ENCODE measurements at regions not wholly inside any gene's neighbourhood (a gene's known extent, or its start where the extent isn't known, plus 50 kb on each side); places are given as distances from the start of the nearest gene placed in this dataset.

GRCh38 chr6:150695652-150696051, 96.0 kb downstream of the PLEKHG1 start:
- TF ChIP-seq CTCF (IDR thresholded peaks at IDR 0.05) (no peak), POLR2A (IDR thresholded peaks at IDR 0.05) (no peak)
